ENCODE measurements at regions not wholly inside any gene's neighbourhood (a gene's known extent, or its start where the extent isn't known, plus 50 kb on each side); places are given as distances from the start of the nearest gene placed in this dataset.

- POLR2A ChIA-PET: no interaction called here
- Histone ChIP-seq H3K4me1 (ENCODE audit: insufficient read depth, low read length) (no peaks in the 10 kb centered on the region), H3K27ac (ENCODE audit: low read depth, low read length) (no peak overlapping the region), H3K36me3 (ENCODE audit: insufficient read depth, low read length) (no peaks in the 10 kb centered on the region), H3K9me3 (ENCODE audit: low read length) (no peaks in the 10 kb centered on the region), H3K4me3 (ENCODE audit: low read length) (no peak overlapping the region), H3K27me3 (ENCODE audit: insufficient read depth, low read length, poor library complexity, severe bottlenecking) (no peaks in the 10 kb centered on the region)
- no peaks in the 10 kb centered on the region for H3K4me1 Mint-ChIP-seq
- H3K4me3 Mint-ChIP-seq: no peak overlapping the region
- no peak overlapping the region for H3K27ac Mint-ChIP-seq
- H3K36me3 Mint-ChIP-seq: no peaks in the 10 kb centered on the region
- peaks cover 3 to 9% of the 10 kb centered on the region in 2 donors for H3K27me3 Mint-ChIP-seq
- CTCF ChIA-PET: no interaction called here
- no peak for DNase-seq
- peaks cover 0 to 2% (median 0%) of the 10 kb centered on the region in 5 donors for H3K9me3 Mint-ChIP-seq
Observed at GRCh38 chr16:8519179-8519578, 71.1 kb downstream of the TMEM114 start.

- ChIA-PET CTCF (no interaction called here), POLR2A (no interaction called here)
- Mint-ChIP-seq H3K27ac (no peak overlapping the region), H3K4me3 (no peak overlapping the region), H3K36me3 (no peaks in the 10 kb centered on the region), H3K9me3 (peaks cover 0 to 2% (median 0%) of the 10 kb centered on the region in 5 donors), H3K27me3 (peaks cover 5 to 19% of the 10 kb centered on the region in 2 donors), H3K4me1 (no peaks in the 10 kb centered on the region)
- DNase-seq: no peak
- no peaks in the 10 kb centered on the region for H3K4me1 ChIP-seq (ENCODE audit: insufficient read depth, low read length)
- no peaks in the 10 kb centered on the region for H3K27me3 ChIP-seq (ENCODE audit: insufficient read depth, low read length, poor library complexity, severe bottlenecking)
- no peak overlapping the region for H3K27ac ChIP-seq (ENCODE audit: low read depth, low read length)
- no peak overlapping the region for H3K4me3 ChIP-seq (ENCODE audit: low read length)
- no peaks in the 10 kb centered on the region for H3K9me3 ChIP-seq (ENCODE audit: low read length)
- H3K36me3 ChIP-seq (ENCODE audit: insufficient read depth, low read length): no peaks in the 10 kb centered on the region
Observed at GRCh38 chr16:8517280-8517679, 73.0 kb downstream of the TMEM114 start.

GRCh38 chr16:8516471-8516870 is 73.8 kb downstream of the TMEM114 start:
- Mint-ChIP-seq H3K4me3 (no peak overlapping the region), H3K27ac (no peak overlapping the region), H3K4me1 (no peaks in the 10 kb centered on the region), H3K9me3 (peaks cover 0 to 2% (median 0%) of the 10 kb centered on the region in 5 donors), H3K36me3 (no peaks in the 10 kb centered on the region), H3K27me3 (peaks cover 5 to 19% of the 10 kb centered on the region in 2 donors)
- POLR2A ChIA-PET: no interaction called here
- Histone ChIP-seq H3K9me3 (ENCODE audit: low read length) (no peaks in the 10 kb centered on the region), H3K27me3 (ENCODE audit: insufficient read depth, low read length, poor library complexity, severe bottlenecking) (no peaks in the 10 kb centered on the region), H3K36me3 (ENCODE audit: insufficient read depth, low read length) (no peaks in the 10 kb centered on the region), H3K4me3 (ENCODE audit: low read length) (no peak overlapping the region), H3K4me1 (ENCODE audit: insufficient read depth, low read length) (no peaks in the 10 kb centered on the region), H3K27ac (ENCODE audit: low read depth, low read length) (no peak overlapping the region)
- DNase-seq: no peak
- CTCF ChIA-PET: no interaction called here

GRCh38 chr16:8512941-8513624 is 77.2 kb downstream of the TMEM114 start:
- H3K36me3 ChIP-seq (ENCODE audit: insufficient read depth, low read length): no peaks in the 10 kb centered on the region
- no peaks in the 10 kb centered on the region for H3K27me3 ChIP-seq (ENCODE audit: insufficient read depth, low read length, poor library complexity, severe bottlenecking)
- CTCF ChIA-PET: no interaction called here
- Mint-ChIP-seq H3K4me1 (no peaks in the 10 kb centered on the region), H3K4me3 (no peak overlapping the region), H3K27ac (no peak overlapping the region), H3K36me3 (no peaks in the 10 kb centered on the region), H3K27me3 (peaks cover 5 to 10% of the 10 kb centered on the region in 2 donors), H3K9me3 (peaks cover 0 to 2% (median 0%) of the 10 kb centered on the region in 5 donors)
- no peak overlapping the region for H3K4me3 ChIP-seq (ENCODE audit: low read length)
- no peak overlapping the region for H3K27ac ChIP-seq (ENCODE audit: low read depth, low read length)
- POLR2A ChIA-PET: no interaction called here
- no peaks in the 10 kb centered on the region for H3K9me3 ChIP-seq (ENCODE audit: low read length)
- DNase-seq: no peak
- no peaks in the 10 kb centered on the region for H3K4me1 ChIP-seq (ENCODE audit: insufficient read depth, low read length)

- CTCF ChIA-PET: no interaction called here
- no peak overlapping the region for H3K27ac Mint-ChIP-seq
- no peaks in the 10 kb centered on the region for H3K4me1 Mint-ChIP-seq
Observed at GRCh38 chr16:8511464-8511863, 78.8 kb downstream of the TMEM114 start.

GRCh38 chr16:8510160-8510559 is 80.2 kb downstream of the TMEM114 start:
- Mint-ChIP-seq H3K4me1 (no peaks in the 10 kb centered on the region), H3K9me3 (peaks cover 0 to 2% (median 0%) of the 10 kb centered on the region in 5 donors), H3K4me3 (no peak overlapping the region), H3K27me3 (peaks cover 5 to 23% of the 10 kb centered on the region in 2 donors), H3K36me3 (no peaks in the 10 kb centered on the region), H3K27ac (no peak overlapping the region)
- Histone ChIP-seq H3K4me1 (ENCODE audit: insufficient read depth, low read length) (no peaks in the 10 kb centered on the region), H3K27me3 (ENCODE audit: insufficient read depth, low read length, poor library complexity, severe bottlenecking) (no peaks in the 10 kb centered on the region), H3K9me3 (ENCODE audit: low read length) (no peaks in the 10 kb centered on the region), H3K4me3 (ENCODE audit: low read length) (no peak overlapping the region), H3K36me3 (ENCODE audit: insufficient read depth, low read length) (no peaks in the 10 kb centered on the region), H3K27ac (ENCODE audit: low read depth, low read length) (no peak overlapping the region)
- POLR2A ChIA-PET: no interaction called here
- CTCF ChIA-PET: no interaction called here
- DNase-seq: no peak

More at GRCh38 chr16:8511464-8511863, 78.8 kb downstream of the TMEM114 start:
- H3K27me3 ChIP-seq (ENCODE audit: insufficient read depth, low read length, poor library complexity, severe bottlenecking): no peaks in the 10 kb centered on the region
- Mint-ChIP-seq H3K4me3 (no peak overlapping the region), H3K36me3 (no peaks in the 10 kb centered on the region), H3K27me3 (peaks cover 5 to 15% of the 10 kb centered on the region in 2 donors), H3K9me3 (peaks cover 0 to 2% (median 0%) of the 10 kb centered on the region in 5 donors)
- no peak overlapping the region for H3K27ac ChIP-seq (ENCODE audit: low read depth, low read length)
- H3K9me3 ChIP-seq (ENCODE audit: low read length): no peaks in the 10 kb centered on the region
- H3K4me3 ChIP-seq (ENCODE audit: low read length): no peak overlapping the region
- no peaks in the 10 kb centered on the region for H3K36me3 ChIP-seq (ENCODE audit: insufficient read depth, low read length)
- H3K4me1 ChIP-seq (ENCODE audit: insufficient read depth, low read length): no peaks in the 10 kb centered on the region
- no peak for DNase-seq
- POLR2A ChIA-PET: no interaction called here

GRCh38 chr16:8505327-8505991 is 84.9 kb downstream of the TMEM114 start:
- Mint-ChIP-seq H3K27ac (no peak overlapping the region), H3K36me3 (no peaks in the 10 kb centered on the region), H3K9me3 (peaks cover 0 to 4% (median 2%) of the 10 kb centered on the region in 5 donors), H3K4me3 (no peak overlapping the region), H3K4me1 (no peaks in the 10 kb centered on the region), H3K27me3 (peaks cover 9 to 17% of the 10 kb centered on the region in 2 donors)
- ChIA-PET CTCF (no interaction called here), POLR2A (no interaction called here)
- Histone ChIP-seq H3K36me3 (ENCODE audit: insufficient read depth, low read length) (no peaks in the 10 kb centered on the region), H3K27me3 (ENCODE audit: insufficient read depth, low read length, poor library complexity, severe bottlenecking) (no peaks in the 10 kb centered on the region), H3K4me3 (ENCODE audit: low read length) (no peak overlapping the region), H3K4me1 (ENCODE audit: insufficient read depth, low read length) (no peaks in the 10 kb centered on the region), H3K27ac (ENCODE audit: low read depth, low read length) (no peak overlapping the region), H3K9me3 (ENCODE audit: low read length) (no peaks in the 10 kb centered on the region)
- DNase-seq: no peak

- H3K27me3 Mint-ChIP-seq: peaks cover 13 to 14% of the 10 kb centered on the region in 2 donors
Observed at GRCh38 chr16:8502446-8502845, 87.9 kb downstream of the TMEM114 start.

More at GRCh38 chr16:8502446-8502845, 87.9 kb downstream of the TMEM114 start:
- Histone ChIP-seq H3K27ac (ENCODE audit: low read depth, low read length) (no peak overlapping the region), H3K4me3 (ENCODE audit: low read length) (no peak overlapping the region), H3K27me3 (ENCODE audit: insufficient read depth, low read length, poor library complexity, severe bottlenecking) (no peaks in the 10 kb centered on the region), H3K4me1 (ENCODE audit: insufficient read depth, low read length) (no peaks in the 10 kb centered on the region), H3K9me3 (ENCODE audit: low read length) (no peaks in the 10 kb centered on the region), H3K36me3 (ENCODE audit: insufficient read depth, low read length) (no peaks in the 10 kb centered on the region)
- no peak for DNase-seq
- CTCF ChIA-PET: no interaction called here
- no peak overlapping the region for H3K27ac Mint-ChIP-seq
- POLR2A ChIA-PET: no interaction called here
- no peaks in the 10 kb centered on the region for H3K4me1 Mint-ChIP-seq
- H3K36me3 Mint-ChIP-seq: no peaks in the 10 kb centered on the region
- H3K4me3 Mint-ChIP-seq: no peak overlapping the region
- peaks cover 0 to 4% (median 3%) of the 10 kb centered on the region in 5 donors for H3K9me3 Mint-ChIP-seq

Data from CD8-positive, alpha-beta memory T cell (primary cell).